ENCODE measurements at regions not wholly inside any gene's neighbourhood (a gene's known extent, or its start where the extent isn't known, plus 50 kb on each side); places are given as distances from the start of the nearest gene placed in this dataset.

GRCh38 chr11:109972181-109972715, 120.9 kb upstream of the ZC3H12C start:
- TF ChIP-seq CTCF (IDR thresholded peaks at IDR 0.05 in 8 of 11, conservative IDR thresholded peaks at IDR 0.05 in 3 of 11) = no peak
- TF ChIP-seq POLR2AphosphoS5 (IDR thresholded peaks at IDR 0.05) = no peak

Data from spleen (tissue), 7 donors.